IMR-90 (cell line): ENCODE measurements at regions not wholly inside any gene's neighbourhood (a gene's known extent, or its start where the extent isn't known, plus 50 kb on each side); places are given as distances from the start of the nearest gene placed in this dataset.

Source experiments
- ATAC-seq: fragments of 200-7000 bp; cut with Tn5 transposase; 2 replicates; pipeline ENCODE4 v1.9.1; 2020; ENCODE audit warnings: low read depth, mild to moderate bottlenecking, moderate library complexity
- BruUV-seq: library from RNA; stranded (reverse); fragments of 400-500 nt; replicated peaks from 2 replicates; lab custom pipeline; 2021; lab: Mats Ljungman, UMichigan
- CTCF ChIA-PET: fragments of 300-600 bp; formaldehyde crosslinking; extraction: SDS; loops from one replicate; lab custom pipeline; 2021; ENCODE audit warnings: antibody characterized with exemption; lab: Yijun Ruan, JAX
- POLR2A ChIA-PET: fragments of 300-600 bp; sonication (Branson Sonifier 250); formaldehyde crosslinking; loops from one replicate; lab custom pipeline; 2022; ENCODE audit warnings: antibody characterized with exemption; ENCODE audit not compliant: unreplicated experiment; lab: Charles Lee
- DNase-seq: peaks from one replicate; pipeline ENCODE4 v3.0.0; 2013
- H2AFZ ChIP-seq: replicated peaks from 2 replicates; pipeline ENCODE3; 2013; ENCODE audit warnings: low read length, mild to moderate bottlenecking; ENCODE audit not compliant: poor library complexity
- H2AK5ac ChIP-seq: 2 replicates; pipeline ENCODE4 v1.6.1; 2013; ENCODE audit warnings: low read depth, low read length, inconsistent platforms
- H2AK9ac ChIP-seq: replicated peaks from 2 replicates; pipeline ENCODE3; 2013; ENCODE audit warnings: mild to moderate bottlenecking, low read depth, low read length, moderate library complexity; ENCODE audit not compliant: poor library complexity
- H2BK120ac ChIP-seq: 2 replicates; pipeline ENCODE4 v1.6.1; 2013; ENCODE audit warnings: low read depth, low read length, inconsistent platforms
- H2BK15ac ChIP-seq: 3 replicates; pipeline ENCODE4 v1.6.1; 2013; ENCODE audit warnings: low read depth, low read length, inconsistent platforms
- H2BK20ac ChIP-seq: 2 replicates; pipeline ENCODE4 v1.6.1; 2013; ENCODE audit warnings: low read depth, mild to moderate bottlenecking, inconsistent platforms, low read length, moderate library complexity
- H2BK5ac ChIP-seq: 2 replicates; pipeline ENCODE4 v1.6.1; 2013; ENCODE audit warnings: mild to moderate bottlenecking, low read depth, low read length, inconsistent platforms; ENCODE audit not compliant: poor library complexity, severe bottlenecking
- H3K14ac ChIP-seq: replicated peaks from 2 replicates; pipeline ENCODE4 v1.6.1; 2013; ENCODE audit warnings: low read depth, low read length, inconsistent platforms
- H3K18ac ChIP-seq: 2 replicates; pipeline ENCODE4 v1.6.1; 2013; ENCODE audit warnings: low read depth, low read length, control low read depth
- H3K23ac ChIP-seq: 2 replicates; pipeline ENCODE4 v1.6.1; 2013; ENCODE audit warnings: low read depth, low read length, inconsistent platforms
- H3K27ac ChIP-seq: 2 replicates; pipeline ENCODE4 v1.5.1; 2013; ENCODE audit warnings: mild to moderate bottlenecking, control low read depth, low read length; ENCODE audit not compliant: insufficient read depth
- H3K27me3 ChIP-seq: 2 replicates; pipeline ENCODE4 v1.6.1; 2013; ENCODE audit warnings: low read length; ENCODE audit not compliant: control insufficient read depth, insufficient read depth
- H3K36me3 ChIP-seq: 2 replicates; pipeline ENCODE4 v1.6.1; 2013; ENCODE audit warnings: low read length, mixed read lengths; ENCODE audit not compliant: control insufficient read depth, insufficient read depth
- H3K4ac ChIP-seq: 2 replicates; pipeline ENCODE4 v1.6.1; 2013; ENCODE audit warnings: low read depth, low read length, inconsistent platforms
- H3K4me1 ChIP-seq: 2 replicates; pipeline ENCODE4 v1.6.1; 2013; ENCODE audit warnings: low read length, mixed read lengths; ENCODE audit not compliant: control insufficient read depth, insufficient read depth
- H3K4me2 ChIP-seq: 2 replicates; pipeline ENCODE4 v1.6.1; 2013; ENCODE audit warnings: low read depth, mild to moderate bottlenecking, control low read depth, low read length, moderate library complexity
- H3K4me3 ChIP-seq: 2 replicates; pipeline ENCODE4 v1.5.1; 2013; ENCODE audit warnings: low read depth, mild to moderate bottlenecking, control low read depth, low read length, moderate library complexity; ENCODE audit not compliant: insufficient read depth
- H3K56ac ChIP-seq: 2 replicates; pipeline ENCODE4 v1.6.1; 2013; ENCODE audit warnings: low read length, inconsistent platforms; ENCODE audit not compliant: insufficient read depth; ENCODE audit errors: extremely low read depth
- H3K79me1 ChIP-seq, 2 experiments: 2 replicates each; pipeline ENCODE4 v1.6.1; 2013; ENCODE audit warnings: low read length in 2 of 2, inconsistent platforms in 1 of 2, low read depth in 1 of 2
- H3K9ac ChIP-seq: 2 replicates; pipeline ENCODE4 v1.6.1; 2013; ENCODE audit warnings: low read depth, low read length, control low read depth
- H3K9me1 ChIP-seq: 2 replicates; pipeline ENCODE4 v1.6.1; 2013; ENCODE audit warnings: low read length, inconsistent platforms; ENCODE audit not compliant: insufficient read depth
- H3K9me3 ChIP-seq: 2 replicates; pipeline ENCODE4 v1.6.1; 2013; ENCODE audit warnings: low read length; ENCODE audit not compliant: control insufficient read depth, insufficient read depth
- H4K20me1 ChIP-seq: 2 replicates; pipeline ENCODE4 v1.6.1; 2013; ENCODE audit warnings: low read length, inconsistent platforms; ENCODE audit not compliant: insufficient read depth
- H4K5ac ChIP-seq: 2 replicates; pipeline ENCODE4 v1.6.1; 2013; ENCODE audit warnings: mild to moderate bottlenecking, low read depth, low read length, control low read depth
- H4K8ac ChIP-seq, 2 experiments: 2 replicates each; pipeline ENCODE4 v1.6.1; 2013; ENCODE audit warnings: low read depth in 2 of 2, low read length in 2 of 2, control low read depth in 1 of 2, inconsistent platforms in 1 of 2
- H4K91ac ChIP-seq: 2 replicates; pipeline ENCODE4 v1.6.1; 2013; ENCODE audit warnings: low read depth, low read length, inconsistent platforms; ENCODE audit not compliant: insufficient read depth
- BHLHE40 ChIP-seq: fragments of 150-350 bp; IDR thresholded peaks from 2 replicates; pipeline ENCODE4 v1.6.1; 2016; ENCODE audit warnings: mild to moderate bottlenecking, low read depth, low read length
- CEBPB ChIP-seq: IDR thresholded peaks from 2 replicates; pipeline ENCODE4 v1.6.1; 2012; ENCODE audit warnings: low read depth, low read length, improper control_type of control experiment
- CHD1 ChIP-seq: IDR thresholded peaks from 2 replicates; pipeline ENCODE4 v1.6.1; 2012; ENCODE audit warnings: low read depth, low read length, improper control_type of control experiment
- FOS ChIP-seq: fragments of 150-350 bp; IDR thresholded peaks from 2 replicates; pipeline ENCODE4 v1.6.1; 2016; ENCODE audit warnings: low read depth, low read length
- MAFK ChIP-seq: IDR thresholded peaks from 2 replicates; pipeline ENCODE4 v1.6.1; 2012; ENCODE audit warnings: low read depth, low read length, improper control_type of control experiment
- MAZ ChIP-seq: IDR thresholded peaks from 2 replicates; pipeline ENCODE4 v1.6.1; 2012; ENCODE audit warnings: low read depth, mild to moderate bottlenecking, low read length, improper control_type of control experiment, moderate library complexity, borderline replicate concordance
- MXI1 ChIP-seq: IDR thresholded peaks from 2 replicates; pipeline ENCODE4 v1.6.1; 2012; ENCODE audit warnings: low read depth, mild to moderate bottlenecking, low read length, moderate library complexity, borderline replicate concordance
- NFE2L2 ChIP-seq: fragments of 150-350 bp; IDR thresholded peaks from 2 replicates; pipeline ENCODE4 v1.6.1; 2016; ENCODE audit warnings: low read depth, mild to moderate bottlenecking, low read length
- POLR2A ChIP-seq: IDR thresholded peaks from 2 replicates; pipeline ENCODE4 v1.6.1; 2012; ENCODE audit warnings: mild to moderate bottlenecking, low read depth, low read length
- RAD21 ChIP-seq: IDR thresholded peaks from 2 replicates; pipeline ENCODE4 v1.6.1; 2012; ENCODE audit warnings: low read length, improper control_type of control experiment
- RCOR1 ChIP-seq: IDR thresholded peaks from 2 replicates; pipeline ENCODE4 v1.6.1; 2012; ENCODE audit warnings: mild to moderate bottlenecking, low read length, improper control_type of control experiment; ENCODE audit not compliant: insufficient replicate concordance
- RFX5 ChIP-seq: IDR thresholded peaks from 2 replicates; pipeline ENCODE4 v1.8.0; 2012; ENCODE audit warnings: low read depth, mild to moderate bottlenecking, low read length, moderate library complexity
- SMC3 ChIP-seq: fragments of 150-350 bp; IDR thresholded peaks from 2 replicates; pipeline ENCODE4 v1.6.1; 2016; ENCODE audit warnings: low read depth, mild to moderate bottlenecking, antibody characterized with exemption, low read length, moderate library complexity
- WGBS, 2 experiments: methylation state at CpG; one replicate each; pipeline versions ENCODE4 v1.1.5 to v1.1.7; 2013; ENCODE audit warnings: missing lambda C conversion rate in 2 of 2; ENCODE audit not compliant: insufficient read length in 1 of 2; ENCODE audit errors: extremely low coverage in 2 of 2; 5-methylcytosine and 5-hydroxymethylcytosine counted together
- dilution Hi-C: fragments of 300-500 bp; cut with HindIII; formaldehyde crosslinking; loops from one replicate; pipeline ENCODE4 v1.14.3; 2018; ENCODE audit warnings: low sequenced_read_pairs; ENCODE audit not compliant: unreplicated experiment
- in situ Hi-C: fragments of 300-500 bp; cut with MboI; formaldehyde crosslinking; loops from 3 replicates; pipeline ENCODE4 v1.14.3; 2019; ENCODE audit warnings: low sequenced_read_pairs, inconsistent platforms, mixed read lengths
- intact Hi-C: fragments of 100-400 bp; cut with micrococcal nuclease; formaldehyde crosslinking; loops from 2 replicates; pipeline ENCODE4 v1.10.0; 2022
- TF ChIP-seq, protein P1 (sequence below): conservative IDR thresholded peaks from 2 replicates; pipeline ENCODE4 v1.5.1; 2012; ENCODE audit warnings: mild to moderate bottlenecking, low read depth, low read length, improper control_type of control experiment
- TF ChIP-seq, protein P2 (sequence below): fragments of 150-350 bp; IDR thresholded peaks from 2 replicates; pipeline ENCODE4 v1.6.1; 2017; ENCODE audit warnings: mild to moderate bottlenecking, antibody characterized with exemption, low read length, low read depth
- TF ChIP-seq, protein P3 (sequence below): fragments of 150-350 bp; IDR thresholded peaks from 2 replicates; pipeline ENCODE4 v1.6.1; 2016; ENCODE audit warnings: low read depth, mild to moderate bottlenecking, low read length, moderate library complexity, borderline replicate concordance

DNA sequence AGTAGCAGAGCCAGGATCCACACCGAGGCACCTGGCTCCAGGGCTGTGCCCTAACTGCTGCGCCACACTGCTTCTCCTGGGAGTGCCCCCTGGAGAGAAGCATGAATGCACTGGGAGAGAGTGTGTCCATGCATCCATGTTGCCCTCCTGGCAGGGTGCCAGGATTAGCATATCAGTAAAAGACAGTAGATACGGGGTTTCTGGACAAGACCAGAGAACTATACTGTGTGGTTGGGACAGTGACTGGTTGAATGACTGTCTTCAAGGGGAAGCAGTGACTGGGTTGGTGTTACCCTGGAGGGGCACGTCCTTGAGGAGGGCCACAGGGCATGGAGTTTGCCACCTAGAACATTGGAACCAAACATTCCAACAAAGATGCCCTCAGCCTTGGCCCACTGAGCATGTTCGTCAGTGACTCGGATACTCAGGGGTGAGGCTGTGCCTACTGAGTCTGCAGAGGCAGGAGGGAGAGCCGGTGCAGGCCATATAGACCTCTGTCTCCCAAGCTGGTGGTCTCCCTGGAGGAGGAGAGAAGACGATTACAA, 288.8 kb downstream of the CDC5L start:
- Histone ChIP-seq H4K5ac (no peak overlapping the region), H2BK5ac (no peak overlapping the region), H3K27me3 (peaks cover 47% of the 10 kb centered on the region), H3K14ac (no peak overlapping the region), H3K36me3 (no peaks in the 10 kb centered on the region), H2AFZ (no peak overlapping the region), H3K4me1 (no peaks in the 10 kb centered on the region), H3K4me2 (no peak overlapping the region), H3K9me1 (no peaks in the 10 kb centered on the region; the same call in 1 of the 2 replicates), H3K79me1 (no peaks in the 10 kb centered on the region), H2BK120ac (no peak overlapping the region), H3K23ac (no peak overlapping the region), H2BK15ac (no peak overlapping the region), H3K9ac (no peak overlapping the region), H4K8ac (no peak overlapping the region), H4K91ac (no peak overlapping the region), H3K56ac (no peak overlapping the region), H3K4ac (no peak overlapping the region), H2AK9ac (no peak overlapping the region), H4K20me1 (no peaks in the 10 kb centered on the region), H3K27ac (no peak overlapping the region), H3K18ac (no peak overlapping the region), H3K9me3 (no peaks in the 10 kb centered on the region), H2AK5ac (no peak overlapping the region), H2BK20ac (no peak overlapping the region), H3K4me3 (no peak overlapping the region)
- DNase-seq = no peak
- no CpG with 5 or more reads among the region's 8 CpGs for WGBS, 2 experiments
- ATAC-seq = no peak
- BruUV-seq = no TSS peak
- dilution Hi-C loops (no loop called here), in situ Hi-C loops (no loop called here), intact Hi-C loops (no loop called here)
- ChIA-PET CTCF (interaction anchor here (0.7 kb wide), 1 partner anchor 779 kb away, joined by 3 read pairs; no protein-coding TSS in a partner anchor), POLR2A (no interaction called here)
- no peak for TF ChIP-seq MAFK
- TF ChIP-seq POLR2A = no peak
- no peak for TF ChIP-seq MXI1
- TF ChIP-seq CHD1 = no peak
- TF ChIP-seq BHLHE40 = no peak
- no peak for TF ChIP-seq RFX5
- no peak for TF ChIP-seq FOS
- no peak for TF ChIP-seq CEBPB
- TF ChIP-seq RCOR1 = no peak
- no peak for TF ChIP-seq NFE2L2
- TF ChIP-seq SMC3 = no peak
- no peak for TF ChIP-seq MAZ
- TF ChIP-seq, protein P1, sequence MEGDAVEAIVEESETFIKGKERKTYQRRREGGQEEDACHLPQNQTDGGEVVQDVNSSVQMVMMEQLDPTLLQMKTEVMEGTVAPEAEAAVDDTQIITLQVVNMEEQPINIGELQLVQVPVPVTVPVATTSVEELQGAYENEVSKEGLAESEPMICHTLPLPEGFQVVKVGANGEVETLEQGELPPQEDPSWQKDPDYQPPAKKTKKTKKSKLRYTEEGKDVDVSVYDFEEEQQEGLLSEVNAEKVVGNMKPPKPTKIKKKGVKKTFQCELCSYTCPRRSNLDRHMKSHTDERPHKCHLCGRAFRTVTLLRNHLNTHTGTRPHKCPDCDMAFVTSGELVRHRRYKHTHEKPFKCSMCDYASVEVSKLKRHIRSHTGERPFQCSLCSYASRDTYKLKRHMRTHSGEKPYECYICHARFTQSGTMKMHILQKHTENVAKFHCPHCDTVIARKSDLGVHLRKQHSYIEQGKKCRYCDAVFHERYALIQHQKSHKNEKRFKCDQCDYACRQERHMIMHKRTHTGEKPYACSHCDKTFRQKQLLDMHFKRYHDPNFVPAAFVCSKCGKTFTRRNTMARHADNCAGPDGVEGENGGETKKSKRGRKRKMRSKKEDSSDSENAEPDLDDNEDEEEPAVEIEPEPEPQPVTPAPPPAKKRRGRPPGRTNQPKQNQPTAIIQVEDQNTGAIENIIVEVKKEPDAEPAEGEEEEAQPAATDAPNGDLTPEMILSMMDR = no peak
- TF ChIP-seq, protein P2, sequence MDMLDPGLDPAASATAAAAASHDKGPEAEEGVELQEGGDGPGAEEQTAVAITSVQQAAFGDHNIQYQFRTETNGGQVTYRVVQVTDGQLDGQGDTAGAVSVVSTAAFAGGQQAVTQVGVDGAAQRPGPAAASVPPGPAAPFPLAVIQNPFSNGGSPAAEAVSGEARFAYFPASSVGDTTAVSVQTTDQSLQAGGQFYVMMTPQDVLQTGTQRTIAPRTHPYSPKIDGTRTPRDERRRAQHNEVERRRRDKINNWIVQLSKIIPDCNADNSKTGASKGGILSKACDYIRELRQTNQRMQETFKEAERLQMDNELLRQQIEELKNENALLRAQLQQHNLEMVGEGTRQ = no peak
- TF ChIP-seq, protein P3, sequence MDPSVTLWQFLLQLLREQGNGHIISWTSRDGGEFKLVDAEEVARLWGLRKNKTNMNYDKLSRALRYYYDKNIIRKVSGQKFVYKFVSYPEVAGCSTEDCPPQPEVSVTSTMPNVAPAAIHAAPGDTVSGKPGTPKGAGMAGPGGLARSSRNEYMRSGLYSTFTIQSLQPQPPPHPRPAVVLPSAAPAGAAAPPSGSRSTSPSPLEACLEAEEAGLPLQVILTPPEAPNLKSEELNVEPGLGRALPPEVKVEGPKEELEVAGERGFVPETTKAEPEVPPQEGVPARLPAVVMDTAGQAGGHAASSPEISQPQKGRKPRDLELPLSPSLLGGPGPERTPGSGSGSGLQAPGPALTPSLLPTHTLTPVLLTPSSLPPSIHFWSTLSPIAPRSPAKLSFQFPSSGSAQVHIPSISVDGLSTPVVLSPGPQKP = no peak
- no peak for TF ChIP-seq RAD21
